ENCODE measurements at regions not wholly inside any gene's neighbourhood (a gene's known extent, or its start where the extent isn't known, plus 50 kb on each side); places are given as distances from the start of the nearest gene placed in this dataset.

- Histone ChIP-seq H3K9me3 (ENCODE audit: control insufficient read depth, insufficient read depth, low read depth, low read length) (no peaks in the 10 kb centered on the region), H3K4me3 (ENCODE audit: low read depth in 2 of 2, low read length in 2 of 2) (no peak overlapping the region), H3K36me3 (ENCODE audit: control insufficient read depth, insufficient read depth, low read length) (no peaks in the 10 kb centered on the region), H3K27ac (ENCODE audit: low read length) (no peak overlapping the region), H3K4me1 (ENCODE audit: control insufficient read depth, insufficient read depth, low read length) (no peaks in the 10 kb centered on the region; the same call in 1 of the 2 replicates), H3K27me3 (ENCODE audit: control insufficient read depth, insufficient read depth, low read length) (no peaks in the 10 kb centered on the region)
- intact Hi-C loops (cut with micrococcal nuclease; ENCODE audit: unreplicated experiment) (no loop called here), in situ Hi-C loops (cut with HindIII; ENCODE audit: low pct_unique_long_range_greater_than_20kb, low sequenced_read_pairs) (no loop called here)
- ATAC-seq (peak; percentile 33), DNase-seq (ENCODE audit: low read depth, low spot score) (no peak)
- ChIA-PET CTCF (no interaction called here), POLR2A (no interaction called here)
- no peak for TF ChIP-seq SIN3A (IDR thresholded peaks at IDR 0.05; ENCODE audit: borderline replicate concordance, insufficient read depth, low read depth, low read length)
- TF ChIP-seq CTCF (IDR thresholded peaks at IDR 0.05), result no peak
- no peak for TF ChIP-seq REST (IDR thresholded peaks at IDR 0.05; ENCODE audit: insufficient read depth in 1 of 2, low read depth in 2 of 2, low read length in 1 of 2)
- no TSS peak for BruUV-seq (replicated peaks)
Measured at GRCh38 chr11:116557282-116557681, 215.5 kb downstream of the BUD13 start.

GRCh38 chr11:116556483-116556882 lies 216.3 kb downstream of the BUD13 start:
- intact Hi-C loops (cut with micrococcal nuclease; ENCODE audit: unreplicated experiment), result no loop called here
- CTCF ChIA-PET, result interaction anchor here (0.6 kb wide), 1 partner anchor 236 kb away, joined by 3 read pairs; no protein-coding TSS in a partner anchor
- no peaks in the 10 kb centered on the region for H3K27me3 ChIP-seq (ENCODE audit: control insufficient read depth, insufficient read depth, low read length)
- TF ChIP-seq TCF7L2 (IDR thresholded peaks at IDR 0.05; ENCODE audit: low read depth, low read length), result no peak
- TF ChIP-seq REST (IDR thresholded peaks at IDR 0.05; ENCODE audit: insufficient read depth in 1 of 2, low read depth in 2 of 2, low read length in 1 of 2), result no peak
- no peak for TF ChIP-seq SIN3A (IDR thresholded peaks at IDR 0.05; ENCODE audit: borderline replicate concordance, insufficient read depth, low read depth, low read length)
- no peak for TF ChIP-seq POLR2AphosphoS5 (IDR thresholded peaks at IDR 0.05; ENCODE audit: low read depth, low read length)
- no peak for TF ChIP-seq CTCF (IDR thresholded peaks at IDR 0.05)
- BruUV-seq (replicated peaks), result no TSS peak
- H3K36me3 ChIP-seq (ENCODE audit: control insufficient read depth, insufficient read depth, low read length), result no peaks in the 10 kb centered on the region
- no peaks in the 10 kb centered on the region for H3K9me3 ChIP-seq (ENCODE audit: control insufficient read depth, insufficient read depth, low read depth, low read length)
- POLR2A ChIA-PET, result no interaction called here
- ATAC-seq (no peak), DNase-seq (ENCODE audit: low read depth, low spot score) (no peak)
- in situ Hi-C loops (cut with HindIII; ENCODE audit: low pct_unique_long_range_greater_than_20kb, low sequenced_read_pairs), result no loop called here
- H3K4me1 ChIP-seq (ENCODE audit: control insufficient read depth, insufficient read depth, low read length), result no peaks in the 10 kb centered on the region; the same call in 1 of the 2 replicates
- no peak overlapping the region for H3K4me3 ChIP-seq (ENCODE audit: low read depth in 2 of 2, low read length in 2 of 2)
- no peak overlapping the region for H3K27ac ChIP-seq (ENCODE audit: low read length)
